H1 (cell line): ENCODE measurements at regions not wholly inside any gene's neighbourhood (a gene's known extent, or its start where the extent isn't known, plus 50 kb on each side); places are given as distances from the start of the nearest gene placed in this dataset.

Experiments used
- EZH2 ChIP-seq: fragments of 200-600 bp; sonication (generic); IDR thresholded peaks from 2 replicates; pipeline ENCODE4 v1.7.1; 2012; ENCODE audit warnings: low read depth, mild to moderate bottlenecking, moderate library complexity, low read length, inconsistent platforms; ENCODE audit not compliant: severe bottlenecking
- SAP30 ChIP-seq: fragments of 300-600 bp; sonication (generic); IDR thresholded peaks from 2 replicates; pipeline ENCODE4 v1.7.1; 2012; ENCODE audit warnings: low read length, moderate library complexity, mild to moderate bottlenecking, inconsistent platforms; ENCODE audit not compliant: insufficient read depth, insufficient replicate concordance
- TF ChIP-seq, protein P1 (sequence below), 3 experiments: IDR thresholded peaks; 1 replicate in 2 of 3; 2 replicates in 1 of 3; pipeline versions ENCODE4 v1.5.1 to v1.6.1; 2011; ENCODE audit warnings: low read length in 3 of 3, mild to moderate bottlenecking in 3 of 3, inconsistent platforms in 2 of 3, low read depth in 1 of 3, moderate library complexity in 1 of 3; ENCODE audit not compliant: insufficient read depth in 1 of 3; ENCODE audit errors: control extremely low read depth in 1 of 3
- TF ChIP-seq, protein P2 (sequence below): IDR thresholded peaks from 2 replicates; pipeline ENCODE4 v1.6.1; 2012; ENCODE audit warnings: inconsistent platforms

DNA sequence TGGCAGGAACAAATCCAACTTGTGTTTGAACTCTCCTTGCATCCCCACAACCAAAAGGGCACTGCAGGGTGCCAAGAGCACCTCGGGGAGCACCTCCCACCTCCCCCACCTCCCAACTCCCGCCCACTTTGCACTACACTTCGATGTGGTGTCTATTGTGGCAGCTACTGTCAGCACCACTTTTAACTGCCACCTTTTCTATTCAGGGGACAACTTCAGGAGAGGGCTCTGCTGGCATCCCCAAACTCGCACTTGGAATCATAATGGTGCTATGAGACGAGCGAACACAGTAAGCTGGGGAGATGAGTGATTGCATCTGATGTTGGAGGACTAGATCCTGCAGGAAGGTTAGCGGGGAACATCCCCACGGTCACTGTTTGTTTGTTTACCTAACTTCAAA, 238.2 kb upstream of the PROX1 start:
- TF ChIP-seq, protein P1, sequence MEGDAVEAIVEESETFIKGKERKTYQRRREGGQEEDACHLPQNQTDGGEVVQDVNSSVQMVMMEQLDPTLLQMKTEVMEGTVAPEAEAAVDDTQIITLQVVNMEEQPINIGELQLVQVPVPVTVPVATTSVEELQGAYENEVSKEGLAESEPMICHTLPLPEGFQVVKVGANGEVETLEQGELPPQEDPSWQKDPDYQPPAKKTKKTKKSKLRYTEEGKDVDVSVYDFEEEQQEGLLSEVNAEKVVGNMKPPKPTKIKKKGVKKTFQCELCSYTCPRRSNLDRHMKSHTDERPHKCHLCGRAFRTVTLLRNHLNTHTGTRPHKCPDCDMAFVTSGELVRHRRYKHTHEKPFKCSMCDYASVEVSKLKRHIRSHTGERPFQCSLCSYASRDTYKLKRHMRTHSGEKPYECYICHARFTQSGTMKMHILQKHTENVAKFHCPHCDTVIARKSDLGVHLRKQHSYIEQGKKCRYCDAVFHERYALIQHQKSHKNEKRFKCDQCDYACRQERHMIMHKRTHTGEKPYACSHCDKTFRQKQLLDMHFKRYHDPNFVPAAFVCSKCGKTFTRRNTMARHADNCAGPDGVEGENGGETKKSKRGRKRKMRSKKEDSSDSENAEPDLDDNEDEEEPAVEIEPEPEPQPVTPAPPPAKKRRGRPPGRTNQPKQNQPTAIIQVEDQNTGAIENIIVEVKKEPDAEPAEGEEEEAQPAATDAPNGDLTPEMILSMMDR (IDR thresholded peaks at IDR 0.05; ENCODE audit: control extremely low read depth in 1 of 3, insufficient read depth in 1 of 3, low read depth in 1 of 3, low read length in 3 of 3), result no peak
- TF ChIP-seq, protein P2, sequence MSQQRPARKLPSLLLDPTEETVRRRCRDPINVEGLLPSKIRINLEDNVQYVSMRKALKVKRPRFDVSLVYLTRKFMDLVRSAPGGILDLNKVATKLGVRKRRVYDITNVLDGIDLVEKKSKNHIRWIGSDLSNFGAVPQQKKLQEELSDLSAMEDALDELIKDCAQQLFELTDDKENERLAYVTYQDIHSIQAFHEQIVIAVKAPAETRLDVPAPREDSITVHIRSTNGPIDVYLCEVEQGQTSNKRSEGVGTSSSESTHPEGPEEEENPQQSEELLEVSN, result no peak
- TF ChIP-seq EZH2 (no peak), SAP30 (no peak)
